ENCODE measurements at regions not wholly inside any gene's neighbourhood (a gene's known extent, or its start where the extent isn't known, plus 50 kb on each side); places are given as distances from the start of the nearest gene placed in this dataset.

DNA sequence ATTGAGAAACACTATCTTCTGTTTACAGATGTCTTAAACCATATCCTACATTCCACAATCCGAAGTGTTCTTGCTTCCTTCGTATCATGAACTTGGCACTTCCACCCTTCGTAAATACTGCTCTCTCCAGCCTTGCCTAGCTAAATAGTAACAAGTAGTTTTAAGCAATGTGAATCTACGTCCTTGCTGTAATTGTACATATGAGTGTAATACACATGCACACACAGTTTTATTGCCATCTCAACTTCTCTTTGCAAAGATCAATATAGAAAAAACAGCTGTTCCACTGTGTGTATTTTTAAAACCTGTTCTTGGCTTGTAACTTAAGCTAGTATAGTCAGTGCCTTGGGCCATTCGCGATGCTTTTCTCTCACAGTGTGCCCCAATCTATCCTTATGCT, 1524.7 kb downstream of the GRIK2 start:
- Histone ChIP-seq H3K9ac (ENCODE audit: control insufficient read depth, insufficient read depth, low read length) (no peak overlapping the region), H4K20me1 (ENCODE audit: control insufficient read depth, insufficient read depth) (no peaks in the 10 kb centered on the region), H3K36me3 (ENCODE audit: control insufficient read depth in 2 of 2, insufficient read depth in 2 of 2, low read length in 1 of 2) (no peaks in the 10 kb centered on the region), H3K4me3 (no peak overlapping the region), H3K9me3 (replicated peaks; ENCODE audit: control insufficient read depth, insufficient read depth, low read length) (no peaks in the 10 kb centered on the region), H3K4me2 (ENCODE audit: control insufficient read depth, insufficient read depth) (no peak overlapping the region), H3K4me1 (ENCODE audit: control insufficient read depth, insufficient read depth, low read length) (no peaks in the 10 kb centered on the region), H2AFZ (ENCODE audit: control insufficient read depth, low read depth, low read length) (no peak overlapping the region), H3K27ac (ENCODE audit: control insufficient read depth, insufficient read depth) (no peak overlapping the region), H3K79me2 (ENCODE audit: control insufficient read depth, insufficient read depth, low read length) (no peaks in the 10 kb centered on the region), H3K27me3 (replicated peaks in 1 of 2; ENCODE audit: control insufficient read depth in 2 of 2, insufficient read depth in 2 of 2, low read length in 1 of 2) (no peaks in the 10 kb centered on the region)
- CTCF ChIA-PET, result no interaction called here
- no peak for FAIRE-seq
- no peak for ATAC-seq
- no TSS peak for BruUV-seq (replicated peaks)
- DNase-seq (ENCODE audit: low read depth, low spot score), result no peak
- RAD21 ChIA-PET (ENCODE audit: unreplicated experiment), result no interaction called here
- 17% methylated on average over 6 of the region's 6 CpGs for WGBS (ENCODE audit: insufficient coverage, insufficient replicate concordance, low lambda C conversion rate, missing lambda C conversion rate)
- POLR2A ChIA-PET, result no interaction called here
- intact Hi-C loops (cut with micrococcal nuclease; ENCODE audit: unreplicated experiment), result no loop called here
- SMC1A ChIA-PET (ENCODE audit: uncharacterized antibody, unreplicated experiment), result interaction anchor here (0.6 kb wide), 1 partner anchor 30 kb away, joined by 3 read pairs; no protein-coding TSS in a partner anchor
- in situ Hi-C loops (cut with MboI), result no loop called here
- TF ChIP-seq RBBP5 (conservative IDR thresholded peaks at IDR 0.05) (no peak), SUPT20H (IDR thresholded peaks at IDR 0.05; ENCODE audit: borderline replicate concordance, control insufficient read depth, low read depth, low read length) (no peak), NFIC (IDR thresholded peaks at IDR 0.05; ENCODE audit: low read depth, low read length) (no peak), ZNF384 (IDR thresholded peaks at IDR 0.05; ENCODE audit: borderline replicate concordance, low read depth, low read length) (no peak), TCF7 (IDR thresholded peaks at IDR 0.05; ENCODE audit: borderline replicate concordance) (no peak), GABPA (IDR thresholded peaks at IDR 0.05; ENCODE audit: low read depth) (no peak), MTA2 (IDR thresholded peaks at IDR 0.05; ENCODE audit: low read depth) (no peak), MEF2A (IDR thresholded peaks at IDR 0.05; ENCODE audit: insufficient read depth, low read depth, low read length) (no peak), KDM1A (IDR thresholded peaks at IDR 0.05; ENCODE audit: borderline replicate concordance) (no peak), SMC3 (IDR thresholded peaks at IDR 0.05; ENCODE audit: borderline replicate concordance, low read length) (no peak), BCL11A (IDR thresholded peaks at IDR 0.05; ENCODE audit: low read depth, low read length) (no peak), TCF3 (IDR thresholded peaks at IDR 0.05; ENCODE audit: borderline replicate concordance, insufficient read depth, low read depth, low read length) (no peak), ZBED1 (IDR thresholded peaks at IDR 0.05; ENCODE audit: borderline replicate concordance) (no peak)
- TF ChIP-seq, protein P1, sequence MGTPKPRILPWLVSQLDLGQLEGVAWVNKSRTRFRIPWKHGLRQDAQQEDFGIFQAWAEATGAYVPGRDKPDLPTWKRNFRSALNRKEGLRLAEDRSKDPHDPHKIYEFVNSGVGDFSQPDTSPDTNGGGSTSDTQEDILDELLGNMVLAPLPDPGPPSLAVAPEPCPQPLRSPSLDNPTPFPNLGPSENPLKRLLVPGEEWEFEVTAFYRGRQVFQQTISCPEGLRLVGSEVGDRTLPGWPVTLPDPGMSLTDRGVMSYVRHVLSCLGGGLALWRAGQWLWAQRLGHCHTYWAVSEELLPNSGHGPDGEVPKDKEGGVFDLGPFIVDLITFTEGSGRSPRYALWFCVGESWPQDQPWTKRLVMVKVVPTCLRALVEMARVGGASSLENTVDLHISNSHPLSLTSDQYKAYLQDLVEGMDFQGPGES (IDR thresholded peaks at IDR 0.05), result no peak
- TF ChIP-seq, protein P2, sequence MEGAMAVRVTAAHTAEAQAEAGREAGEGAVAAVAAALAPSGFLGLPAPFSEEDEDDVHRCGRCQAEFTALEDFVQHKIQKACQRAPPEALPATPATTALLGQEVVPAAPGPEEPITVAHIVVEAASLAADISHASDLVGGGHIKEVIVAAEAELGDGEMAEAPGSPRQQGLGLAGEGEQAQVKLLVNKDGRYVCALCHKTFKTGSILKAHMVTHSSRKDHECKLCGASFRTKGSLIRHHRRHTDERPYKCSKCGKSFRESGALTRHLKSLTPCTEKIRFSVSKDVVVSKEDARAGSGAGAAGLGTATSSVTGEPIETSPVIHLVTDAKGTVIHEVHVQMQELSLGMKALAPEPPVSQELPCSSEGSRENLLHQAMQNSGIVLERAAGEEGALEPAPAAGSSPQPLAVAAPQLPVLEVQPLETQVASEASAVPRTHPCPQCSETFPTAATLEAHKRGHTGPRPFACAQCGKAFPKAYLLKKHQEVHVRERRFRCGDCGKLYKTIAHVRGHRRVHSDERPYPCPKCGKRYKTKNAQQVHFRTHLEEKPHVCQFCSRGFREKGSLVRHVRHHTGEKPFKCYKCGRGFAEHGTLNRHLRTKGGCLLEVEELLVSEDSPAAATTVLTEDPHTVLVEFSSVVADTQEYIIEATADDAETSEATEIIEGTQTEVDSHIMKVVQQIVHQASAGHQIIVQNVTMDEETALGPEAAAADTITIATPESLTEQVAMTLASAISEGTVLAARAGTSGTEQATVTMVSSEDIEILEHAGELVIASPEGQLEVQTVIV (IDR thresholded peaks at IDR 0.05; ENCODE audit: borderline replicate concordance, partially characterized antibody), result no peak
- TF ChIP-seq, protein P3, sequence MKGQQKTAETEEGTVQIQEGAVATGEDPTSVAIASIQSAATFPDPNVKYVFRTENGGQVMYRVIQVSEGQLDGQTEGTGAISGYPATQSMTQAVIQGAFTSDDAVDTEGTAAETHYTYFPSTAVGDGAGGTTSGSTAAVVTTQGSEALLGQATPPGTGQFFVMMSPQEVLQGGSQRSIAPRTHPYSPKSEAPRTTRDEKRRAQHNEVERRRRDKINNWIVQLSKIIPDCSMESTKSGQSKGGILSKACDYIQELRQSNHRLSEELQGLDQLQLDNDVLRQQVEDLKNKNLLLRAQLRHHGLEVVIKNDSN (IDR thresholded peaks at IDR 0.05; ENCODE audit: borderline replicate concordance, extremely low read length, insufficient read depth, low read depth, low read length), result no peak
- TF ChIP-seq, protein P4, sequence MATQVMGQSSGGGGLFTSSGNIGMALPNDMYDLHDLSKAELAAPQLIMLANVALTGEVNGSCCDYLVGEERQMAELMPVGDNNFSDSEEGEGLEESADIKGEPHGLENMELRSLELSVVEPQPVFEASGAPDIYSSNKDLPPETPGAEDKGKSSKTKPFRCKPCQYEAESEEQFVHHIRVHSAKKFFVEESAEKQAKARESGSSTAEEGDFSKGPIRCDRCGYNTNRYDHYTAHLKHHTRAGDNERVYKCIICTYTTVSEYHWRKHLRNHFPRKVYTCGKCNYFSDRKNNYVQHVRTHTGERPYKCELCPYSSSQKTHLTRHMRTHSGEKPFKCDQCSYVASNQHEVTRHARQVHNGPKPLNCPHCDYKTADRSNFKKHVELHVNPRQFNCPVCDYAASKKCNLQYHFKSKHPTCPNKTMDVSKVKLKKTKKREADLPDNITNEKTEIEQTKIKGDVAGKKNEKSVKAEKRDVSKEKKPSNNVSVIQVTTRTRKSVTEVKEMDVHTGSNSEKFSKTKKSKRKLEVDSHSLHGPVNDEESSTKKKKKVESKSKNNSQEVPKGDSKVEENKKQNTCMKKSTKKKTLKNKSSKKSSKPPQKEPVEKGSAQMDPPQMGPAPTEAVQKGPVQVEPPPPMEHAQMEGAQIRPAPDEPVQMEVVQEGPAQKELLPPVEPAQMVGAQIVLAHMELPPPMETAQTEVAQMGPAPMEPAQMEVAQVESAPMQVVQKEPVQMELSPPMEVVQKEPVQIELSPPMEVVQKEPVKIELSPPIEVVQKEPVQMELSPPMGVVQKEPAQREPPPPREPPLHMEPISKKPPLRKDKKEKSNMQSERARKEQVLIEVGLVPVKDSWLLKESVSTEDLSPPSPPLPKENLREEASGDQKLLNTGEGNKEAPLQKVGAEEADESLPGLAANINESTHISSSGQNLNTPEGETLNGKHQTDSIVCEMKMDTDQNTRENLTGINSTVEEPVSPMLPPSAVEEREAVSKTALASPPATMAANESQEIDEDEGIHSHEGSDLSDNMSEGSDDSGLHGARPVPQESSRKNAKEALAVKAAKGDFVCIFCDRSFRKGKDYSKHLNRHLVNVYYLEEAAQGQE (IDR thresholded peaks at IDR 0.05; ENCODE audit: low read depth, low read length), result no peak
